Muscle of leg (tissue), 3 donors: ENCODE measurements at regions not wholly inside any gene's neighbourhood (a gene's known extent, or its start where the extent isn't known, plus 50 kb on each side); places are given as distances from the start of the nearest gene placed in this dataset.

Experiments
- DNase-seq: peaks from one replicate; pipeline ENCODE4 v3.0.0; 2013
- H3K27ac ChIP-seq: one replicate; pipeline ENCODE4 v1.5.1; 2013; ENCODE audit warnings: mild to moderate bottlenecking, low read length, control low read depth
- H3K27me3 ChIP-seq: one replicate; pipeline ENCODE4 v1.6.1; 2013; ENCODE audit warnings: low read length; ENCODE audit not compliant: control insufficient read depth, insufficient read depth
- H3K36me3 ChIP-seq: one replicate; pipeline ENCODE4 v1.6.1; 2013; ENCODE audit warnings: low read length; ENCODE audit not compliant: control insufficient read depth, insufficient read depth
- H3K4me1 ChIP-seq: one replicate; pipeline ENCODE4 v1.6.1; 2013; ENCODE audit warnings: low read length; ENCODE audit not compliant: control insufficient read depth, insufficient read depth
- H3K4me3 ChIP-seq: one replicate; pipeline ENCODE4 v1.5.1; 2013; ENCODE audit warnings: low read length, control low read depth
- H3K9me3 ChIP-seq: replicated peaks from 2 replicates; pipeline ENCODE4 v1.6.1; 2013; ENCODE audit warnings: low read depth, low read length; ENCODE audit not compliant: control insufficient read depth
- WGBS: methylation state at CpG from one replicate; pipeline ENCODE4 v1.1.5; 2013; ENCODE audit warnings: missing lambda C conversion rate; ENCODE audit not compliant: insufficient coverage; 5-methylcytosine and 5-hydroxymethylcytosine counted together

- no peak overlapping the region for H3K27ac ChIP-seq
- no peaks in the 10 kb centered on the region for H3K4me1 ChIP-seq
- WGBS: 70% methylated on average over 2 of the region's 4 CpGs
- H3K9me3 ChIP-seq: no peaks in the 10 kb centered on the region
- no peaks in the 10 kb centered on the region for H3K36me3 ChIP-seq
- H3K4me3 ChIP-seq: no peak overlapping the region
- H3K27me3 ChIP-seq: no peaks in the 10 kb centered on the region
- no peak for DNase-seq
These were observed 817.2 kb downstream of the SOCS6 start for GRCh38 chr18:71105994-71106546.

- no peak overlapping the region for H3K27ac ChIP-seq
- no peaks in the 10 kb centered on the region for H3K36me3 ChIP-seq
- no peaks in the 10 kb centered on the region for H3K9me3 ChIP-seq
- H3K4me1 ChIP-seq: no peaks in the 10 kb centered on the region
- 56% methylated on average over 1 of the region's 6 CpGs for WGBS
- DNase-seq: no peak
- no peaks in the 10 kb centered on the region for H3K27me3 ChIP-seq
- H3K4me3 ChIP-seq: no peak overlapping the region
These were observed 816.4 kb downstream of the SOCS6 start for GRCh38 chr18:71105078-71105819.

DNA sequence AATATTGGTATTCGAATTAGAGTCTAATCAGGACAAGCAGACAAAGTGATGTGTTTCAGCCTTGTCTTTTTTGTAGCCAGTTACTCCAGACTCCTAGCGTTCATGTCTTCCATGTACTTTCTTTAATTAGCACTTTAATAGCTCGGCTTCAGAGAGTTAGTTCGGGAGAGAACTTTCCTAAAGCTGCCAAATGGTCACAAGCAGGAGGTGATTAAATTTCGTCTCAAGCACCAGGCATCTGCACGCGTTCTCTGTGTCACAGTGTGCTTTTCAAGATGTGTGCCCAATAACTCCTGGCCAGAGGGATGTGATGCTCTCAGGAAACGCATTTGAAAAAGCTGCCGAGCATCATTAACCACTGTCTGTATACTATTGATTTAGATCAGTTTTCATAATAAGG is 790.8 kb downstream of the SOCS6 start:
- H3K4me3 ChIP-seq: no peak overlapping the region
- WGBS: 42% methylated on average over 4 of the region's 9 CpGs
- H3K27me3 ChIP-seq: no peaks in the 10 kb centered on the region
- no peaks in the 10 kb centered on the region for H3K4me1 ChIP-seq
- H3K9me3 ChIP-seq: no peaks in the 10 kb centered on the region
- no peak overlapping the region for H3K27ac ChIP-seq
- DNase-seq: no peak
- no peaks in the 10 kb centered on the region for H3K36me3 ChIP-seq

GRCh38 chr18:71077451-71077850 is 788.6 kb downstream of the SOCS6 start:
- H3K27me3 ChIP-seq: no peaks in the 10 kb centered on the region
- DNase-seq: no peak
- 56% methylated on average over 1 of the region's 4 CpGs for WGBS
- H3K9me3 ChIP-seq: no peaks in the 10 kb centered on the region
- no peak overlapping the region for H3K27ac ChIP-seq
- no peaks in the 10 kb centered on the region for H3K4me1 ChIP-seq
- H3K36me3 ChIP-seq: no peaks in the 10 kb centered on the region
- no peak overlapping the region for H3K4me3 ChIP-seq

DNA sequence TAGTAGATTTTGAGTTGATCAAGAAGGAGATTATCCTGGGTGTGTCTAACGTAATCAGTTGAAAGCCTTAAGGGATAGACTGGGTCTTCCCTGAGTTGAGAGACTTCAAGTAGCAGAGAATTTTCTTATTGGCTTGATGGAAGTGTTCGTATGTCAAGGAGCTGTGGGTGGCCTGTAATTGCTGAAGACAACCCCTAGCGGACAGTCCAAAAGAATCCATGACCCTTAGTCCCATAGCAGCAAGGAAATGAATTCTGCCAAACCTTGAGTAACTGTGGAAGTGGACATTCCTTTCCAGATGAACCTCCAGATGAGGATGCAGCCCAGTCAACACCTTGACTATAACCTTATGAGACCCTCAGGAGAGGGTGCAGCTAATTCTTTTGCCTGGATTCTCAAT is 786.3 kb downstream of the SOCS6 start:
- no peak for DNase-seq
- Histone ChIP-seq H3K27ac (no peak overlapping the region), H3K27me3 (no peaks in the 10 kb centered on the region), H3K4me1 (no peaks in the 10 kb centered on the region), H3K9me3 (no peaks in the 10 kb centered on the region), H3K36me3 (no peaks in the 10 kb centered on the region), H3K4me3 (no peak overlapping the region)
- WGBS: 62% methylated on average over 2 of the region's 3 CpGs

- H3K27ac ChIP-seq: no peak overlapping the region
- no peaks in the 10 kb centered on the region for H3K4me1 ChIP-seq
- no peaks in the 10 kb centered on the region for H3K9me3 ChIP-seq
- H3K36me3 ChIP-seq: no peaks in the 10 kb centered on the region
- WGBS: 67% methylated on average over 1 of the region's 6 CpGs
- H3K4me3 ChIP-seq: no peak overlapping the region
- H3K27me3 ChIP-seq: no peaks in the 10 kb centered on the region
- no peak for DNase-seq
These were observed 779.5 kb downstream of the SOCS6 start for GRCh38 chr18:71068338-71068737.

DNA sequence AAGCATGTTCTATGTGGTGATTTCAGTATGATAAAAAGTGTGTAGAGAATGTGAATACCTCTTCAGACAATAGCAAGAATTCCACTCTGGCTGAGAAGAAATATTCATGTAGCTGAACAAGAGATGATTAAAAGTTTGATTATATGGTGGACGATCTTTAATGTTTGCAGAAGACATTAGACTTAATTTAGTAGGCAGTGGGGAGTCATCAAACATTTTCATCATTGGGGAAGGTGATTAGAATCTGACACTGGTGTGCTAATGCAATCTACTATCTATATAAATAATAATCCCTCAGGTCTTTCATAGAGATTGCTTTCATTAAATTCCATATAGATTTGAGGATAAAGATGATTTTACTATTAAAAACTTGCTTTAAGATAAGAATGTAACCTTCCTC is 761.0 kb downstream of the SOCS6 start:
- no CpG with 5 or more reads among the region's 1 CpG for WGBS
- Histone ChIP-seq H3K27me3 (no peaks in the 10 kb centered on the region), H3K9me3 (peaks cover 2% of the 10 kb centered on the region), H3K4me1 (no peaks in the 10 kb centered on the region), H3K36me3 (no peaks in the 10 kb centered on the region), H3K4me3 (no peak overlapping the region), H3K27ac (no peak overlapping the region)
- DNase-seq: no peak

- Histone ChIP-seq H3K4me3 (no peak overlapping the region), H3K27ac (no peak overlapping the region), H3K27me3 (no peaks in the 10 kb centered on the region), H3K9me3 (peaks cover 2% of the 10 kb centered on the region), H3K36me3 (no peaks in the 10 kb centered on the region), H3K4me1 (no peaks in the 10 kb centered on the region)
- DNase-seq: no peak
- WGBS: no CpG with 5 or more reads among the region's 4 CpGs
These were observed 759.0 kb downstream of the SOCS6 start for GRCh38 chr18:71047882-71048281.

DNA sequence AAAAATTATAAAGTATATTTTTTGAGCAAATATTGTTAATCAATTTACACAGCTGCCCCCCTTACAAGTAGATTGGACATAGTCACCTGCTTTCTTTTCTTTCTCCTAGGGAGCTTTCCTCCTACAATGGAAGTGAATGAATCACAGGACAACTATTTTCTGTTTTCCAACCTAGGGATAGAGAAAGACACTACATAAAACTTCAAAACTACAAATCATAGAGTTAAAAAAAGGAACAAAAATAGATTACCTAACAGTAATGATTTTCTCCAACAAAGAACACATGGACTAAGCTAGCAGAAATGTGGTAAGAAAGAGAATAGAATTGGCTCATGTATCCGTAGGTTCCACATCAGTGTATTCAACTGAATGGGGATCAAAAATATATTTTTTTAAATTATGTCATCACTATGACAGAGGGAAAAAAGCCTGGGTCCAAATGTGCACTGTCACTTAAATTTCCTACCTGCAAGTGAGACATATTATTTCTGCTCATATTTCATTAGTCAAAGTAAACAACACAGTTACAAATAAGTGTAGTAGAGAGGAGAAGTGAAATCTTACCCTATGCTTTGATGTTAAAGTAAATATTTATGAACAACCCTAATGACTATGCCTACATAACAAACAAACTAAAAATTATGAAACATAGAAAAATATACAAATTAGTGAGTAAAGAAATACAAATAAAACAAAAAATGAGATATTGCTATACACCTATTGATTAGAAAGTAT is 756.7 kb downstream of the SOCS6 start:
- DNase-seq: no peak
- no CpG with 5 or more reads among the region's 1 CpG for WGBS
- no peaks in the 10 kb centered on the region for H3K4me1 ChIP-seq

DNA sequence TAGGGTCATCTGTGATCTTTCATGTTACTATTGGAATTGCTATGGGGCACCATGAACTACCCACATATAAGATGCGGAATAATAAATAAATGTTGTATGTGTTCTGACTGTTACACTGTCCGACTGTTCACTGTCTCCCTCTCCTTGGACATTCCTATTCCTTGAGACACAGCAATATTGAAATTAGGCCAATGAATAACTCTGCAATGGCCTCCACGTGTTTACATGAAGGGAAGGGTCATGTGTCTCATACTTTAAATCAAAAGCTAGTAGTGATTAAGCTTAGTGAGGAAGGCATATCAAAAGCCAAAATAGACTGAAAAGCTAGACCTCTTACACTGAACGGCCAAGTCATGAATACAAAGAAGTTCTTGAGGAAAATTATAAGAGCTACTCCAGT is 751.3 kb downstream of the SOCS6 start:
- DNase-seq: no peak
- no CpG with 5 or more reads among the region's 4 CpGs for WGBS
- Histone ChIP-seq H3K4me3 (no peak overlapping the region), H3K4me1 (no peaks in the 10 kb centered on the region), H3K27ac (no peak overlapping the region), H3K9me3 (no peaks in the 10 kb centered on the region), H3K27me3 (no peaks in the 10 kb centered on the region), H3K36me3 (no peaks in the 10 kb centered on the region)

More for the DNA sequence above, 756.7 kb downstream of the SOCS6 start:
- no peaks in the 10 kb centered on the region for H3K27me3 ChIP-seq
- no peaks in the 10 kb centered on the region for H3K36me3 ChIP-seq
- H3K4me3 ChIP-seq: no peak overlapping the region
- no peak overlapping the region for H3K27ac ChIP-seq
- peaks cover 2% of the 10 kb centered on the region for H3K9me3 ChIP-seq
